ENCODE measurements at regions not wholly inside any gene's neighbourhood (a gene's known extent, or its start where the extent isn't known, plus 50 kb on each side); places are given as distances from the start of the nearest gene placed in this dataset.

- TF ChIP-seq CTCF (IDR thresholded peaks at IDR 0.05) (no peak), POLR2AphosphoS5 (IDR thresholded peaks at IDR 0.05; ENCODE audit: insufficient read depth in 1 of 2, low read depth in 1 of 2) (no peak), POLR2A (IDR thresholded peaks at IDR 0.05) (no peak)
Measured at GRCh38 chr3:44160818-44161217, 80.9 kb upstream of the TOPAZ1 start.

Measured in vagina (tissue), 2 donors.